ENCODE measurements at regions not wholly inside any gene's neighbourhood (a gene's known extent, or its start where the extent isn't known, plus 50 kb on each side); places are given as distances from the start of the nearest gene placed in this dataset.
A peak's percentile ranks its signal among the peaks of the same experiment; 100 is the strongest.

- Histone ChIP-seq H3K9me3 (ENCODE audit: control insufficient read depth, low read length) (no peaks in the 10 kb centered on the region), H3K4me3 (ENCODE audit: extremely low read depth, insufficient read depth, low read length, poor library complexity, severe bottlenecking) (peak overlapping the region; percentile 33), H3K4me1 (ENCODE audit: control insufficient read depth, insufficient read depth, low read length, poor library complexity, severe bottlenecking) (peaks cover 29% of the 10 kb centered on the region), H3K27ac (ENCODE audit: low read depth, low read length, severe bottlenecking) (peak overlapping the region; percentile 86), H3K36me3 (ENCODE audit: control insufficient read depth, insufficient read depth, low read length) (peaks cover 7% of the 10 kb centered on the region)
- 29 to 81% methylated on average over 3 of the region's 6 CpGs for WGBS, 2 experiments (ENCODE audit: insufficient coverage in 2 of 2)
Observed at GRCh38 chr20:48275286-48276020, 490.2 kb upstream of the SULF2 start.

GRCh38 chr20:48273843-48274242 lies 488.6 kb upstream of the SULF2 start:
- Histone ChIP-seq H3K4me3 (ENCODE audit: extremely low read depth, insufficient read depth, low read length, poor library complexity, severe bottlenecking) (no peak overlapping the region), H3K4me1 (ENCODE audit: control insufficient read depth, insufficient read depth, low read length, poor library complexity, severe bottlenecking) (peaks cover 29% of the 10 kb centered on the region), H3K36me3 (ENCODE audit: control insufficient read depth, insufficient read depth, low read length) (peaks cover 3% of the 10 kb centered on the region), H3K9me3 (ENCODE audit: control insufficient read depth, low read length) (no peaks in the 10 kb centered on the region), H3K27ac (ENCODE audit: low read depth, low read length, severe bottlenecking) (no peak overlapping the region)

- Histone ChIP-seq H3K4me1 (ENCODE audit: control insufficient read depth, insufficient read depth, low read length, poor library complexity, severe bottlenecking) (peaks cover 12% of the 10 kb centered on the region), H3K27ac (ENCODE audit: low read depth, low read length, severe bottlenecking) (no peak overlapping the region), H3K36me3 (ENCODE audit: control insufficient read depth, insufficient read depth, low read length) (no peaks in the 10 kb centered on the region), H3K4me3 (ENCODE audit: extremely low read depth, insufficient read depth, low read length, poor library complexity, severe bottlenecking) (no peak overlapping the region), H3K9me3 (ENCODE audit: control insufficient read depth, low read length) (no peaks in the 10 kb centered on the region)
- WGBS, 2 experiments (ENCODE audit: insufficient coverage in 2 of 2), result 83% methylated on average over 1 of the region's 1 CpG; no CpG with 5 or more reads in 1 of the 2 experiments
Observed at GRCh38 chr20:48270885-48271284, 485.6 kb upstream of the SULF2 start.

- Histone ChIP-seq H3K27ac (ENCODE audit: low read depth, low read length, severe bottlenecking) (no peak overlapping the region), H3K4me1 (ENCODE audit: control insufficient read depth, insufficient read depth, low read length, poor library complexity, severe bottlenecking) (no peaks in the 10 kb centered on the region), H3K4me3 (ENCODE audit: extremely low read depth, insufficient read depth, low read length, poor library complexity, severe bottlenecking) (no peak overlapping the region), H3K9me3 (ENCODE audit: control insufficient read depth, low read length) (no peaks in the 10 kb centered on the region), H3K36me3 (ENCODE audit: control insufficient read depth, insufficient read depth, low read length) (no peaks in the 10 kb centered on the region)
- 96 to 97% methylated on average over 17 of the region's 19 CpGs for WGBS, 2 experiments (ENCODE audit: insufficient coverage in 2 of 2)
Observed at GRCh38 chr20:48267860-48268633, 482.8 kb upstream of the SULF2 start.

GRCh38 chr20:48266571-48266970 lies 481.3 kb upstream of the SULF2 start:
- Histone ChIP-seq H3K36me3 (ENCODE audit: control insufficient read depth, insufficient read depth, low read length) (no peaks in the 10 kb centered on the region), H3K4me3 (ENCODE audit: extremely low read depth, insufficient read depth, low read length, poor library complexity, severe bottlenecking) (no peak overlapping the region), H3K4me1 (ENCODE audit: control insufficient read depth, insufficient read depth, low read length, poor library complexity, severe bottlenecking) (no peaks in the 10 kb centered on the region), H3K9me3 (ENCODE audit: control insufficient read depth, low read length) (no peaks in the 10 kb centered on the region), H3K27ac (ENCODE audit: low read depth, low read length, severe bottlenecking) (no peak overlapping the region)
- 90 to 94% methylated on average over 3 to 4 of the region's 6 CpGs for WGBS, 2 experiments (ENCODE audit: insufficient coverage in 2 of 2)

GRCh38 chr20:48265791-48266190 lies 480.5 kb upstream of the SULF2 start:
- WGBS, 2 experiments (ENCODE audit: insufficient coverage in 2 of 2), result 76 to 94% methylated on average over 3 to 7 of the region's 7 CpGs
- Histone ChIP-seq H3K27ac (ENCODE audit: low read depth, low read length, severe bottlenecking) (no peak overlapping the region), H3K4me3 (ENCODE audit: extremely low read depth, insufficient read depth, low read length, poor library complexity, severe bottlenecking) (no peak overlapping the region), H3K4me1 (ENCODE audit: control insufficient read depth, insufficient read depth, low read length, poor library complexity, severe bottlenecking) (no peaks in the 10 kb centered on the region), H3K36me3 (ENCODE audit: control insufficient read depth, insufficient read depth, low read length) (no peaks in the 10 kb centered on the region), H3K9me3 (ENCODE audit: control insufficient read depth, low read length) (no peaks in the 10 kb centered on the region)

GRCh38 chr20:48262955-48263354 lies 477.7 kb upstream of the SULF2 start:
- H3K36me3 ChIP-seq (ENCODE audit: control insufficient read depth, insufficient read depth, low read length), result no peaks in the 10 kb centered on the region
- H3K27ac ChIP-seq (ENCODE audit: low read depth, low read length, severe bottlenecking), result no peak overlapping the region
- H3K9me3 ChIP-seq (ENCODE audit: control insufficient read depth, low read length), result no peaks in the 10 kb centered on the region
- H3K4me1 ChIP-seq (ENCODE audit: control insufficient read depth, insufficient read depth, low read length, poor library complexity, severe bottlenecking), result no peaks in the 10 kb centered on the region
- no peak overlapping the region for H3K4me3 ChIP-seq (ENCODE audit: extremely low read depth, insufficient read depth, low read length, poor library complexity, severe bottlenecking)

- H3K4me3 ChIP-seq (ENCODE audit: extremely low read depth, insufficient read depth, low read length, poor library complexity, severe bottlenecking), result no peak overlapping the region
- H3K9me3 ChIP-seq (ENCODE audit: control insufficient read depth, low read length), result peaks cover 4% of the 10 kb centered on the region
- H3K27ac ChIP-seq (ENCODE audit: low read depth, low read length, severe bottlenecking), result no peak overlapping the region
- WGBS, 2 experiments (ENCODE audit: insufficient coverage in 2 of 2), result 95% methylated on average over 4 of the region's 7 CpGs
- no peaks in the 10 kb centered on the region for H3K36me3 ChIP-seq (ENCODE audit: control insufficient read depth, insufficient read depth, low read length)
- H3K4me1 ChIP-seq (ENCODE audit: control insufficient read depth, insufficient read depth, low read length, poor library complexity, severe bottlenecking), result no peaks in the 10 kb centered on the region
Observed at GRCh38 chr20:48262466-48262865, 477.2 kb upstream of the SULF2 start.

- Histone ChIP-seq H3K36me3 (ENCODE audit: control insufficient read depth, insufficient read depth, low read length) (no peaks in the 10 kb centered on the region), H3K27ac (ENCODE audit: low read depth, low read length, severe bottlenecking) (no peak overlapping the region), H3K4me3 (ENCODE audit: extremely low read depth, insufficient read depth, low read length, poor library complexity, severe bottlenecking) (no peak overlapping the region), H3K9me3 (ENCODE audit: control insufficient read depth, low read length) (peaks cover 5% of the 10 kb centered on the region), H3K4me1 (ENCODE audit: control insufficient read depth, insufficient read depth, low read length, poor library complexity, severe bottlenecking) (no peaks in the 10 kb centered on the region)
- 83% methylated on average over 3 of the region's 6 CpGs; no CpG with 5 or more reads in 1 of the 2 experiments for WGBS, 2 experiments (ENCODE audit: insufficient coverage in 2 of 2)
Observed at GRCh38 chr20:48261398-48261910, 476.2 kb upstream of the SULF2 start.

GRCh38 chr20:48260129-48260756 lies 475.0 kb upstream of the SULF2 start:
- Histone ChIP-seq H3K27ac (ENCODE audit: low read depth, low read length, severe bottlenecking) (no peak overlapping the region), H3K4me1 (ENCODE audit: control insufficient read depth, insufficient read depth, low read length, poor library complexity, severe bottlenecking) (no peaks in the 10 kb centered on the region), H3K36me3 (ENCODE audit: control insufficient read depth, insufficient read depth, low read length) (no peaks in the 10 kb centered on the region), H3K4me3 (ENCODE audit: extremely low read depth, insufficient read depth, low read length, poor library complexity, severe bottlenecking) (no peak overlapping the region), H3K9me3 (ENCODE audit: control insufficient read depth, low read length) (peaks cover 10% of the 10 kb centered on the region)
- WGBS, 2 experiments (ENCODE audit: insufficient coverage in 2 of 2), result 86 to 92% methylated on average over 12 to 14 of the region's 15 CpGs
